Prostate gland (tissue), 2 donors: ENCODE measurements at regions not wholly inside any gene's neighbourhood (a gene's known extent, or its start where the extent isn't known, plus 50 kb on each side); places are given as distances from the start of the nearest gene placed in this dataset.
"Not testable (repeated sequence)": the region's sequence is repeated elsewhere in the genome, so short reads cannot be mapped to it uniquely, and the experiment has no call there.

ENCODE experiments used
- DNase-seq: peaks from one replicate; pipeline ENCODE4 v3.0.0-alpha.2; 2019; ENCODE audit warnings: low spot score
- H3K27ac ChIP-seq, 2 donors: fragments of 200-600 bp; sonication (generic); 2 replicates each; pipeline ENCODE4 v1.5.1; 2017 to 2019
- H3K27me3 ChIP-seq: fragments of 200-600 bp; sonication (generic); replicated peaks from 2 replicates; pipeline ENCODE4 v1.5.1; 2019; ENCODE audit not compliant: insufficient read depth
- H3K36me3 ChIP-seq, 2 donors: fragments of 200-600 bp; sonication (generic); 1 replicate in 1 of 2; 2 replicates in 1 of 2; pipeline versions ENCODE4 v1.5.1 to v1.8.1; 2017 to 2019
- H3K4me1 ChIP-seq: fragments of 200-600 bp; sonication (generic); replicated peaks from 2 replicates; pipeline ENCODE4 v1.5.1; 2019
- H3K4me3 ChIP-seq, 2 donors: fragments of 200-600 bp; sonication (generic); 2 replicates each; pipeline ENCODE4 v1.5.1; 2017 to 2019
- H3K9me3 ChIP-seq: fragments of 200-600 bp; sonication (generic); 2 replicates; pipeline ENCODE4 v1.5.1; 2017
- CTCF ChIP-seq, 4 experiments: fragments of 200-600 bp in 2 of 4; fragments of 450-650 bp in 2 of 4; sonication (generic) in 2 of 4; IDR thresholded peaks; 1 replicate in 3 of 4; 2 replicates in 1 of 4; pipeline ENCODE4 v1.5.1; 2016 to 2019; ENCODE audit warnings: antibody characterized with exemption in 4 of 4, mild to moderate bottlenecking in 2 of 4, moderate library complexity in 2 of 4
- POLR2A ChIP-seq: fragments of 450-650 bp; IDR thresholded peaks from one replicate; pipeline ENCODE4 v1.6.1; 2016; ENCODE audit warnings: antibody characterized with exemption, mild to moderate bottlenecking
- POLR2AphosphoS5 ChIP-seq: sonication (generic); formaldehyde crosslinking; IDR thresholded peaks from one replicate; pipeline ENCODE4 v1.6.1; 2017; ENCODE audit warnings: antibody characterized with exemption
- WGBS: methylation state at CpG from one replicate; pipeline ENCODE4 v1.1.5; 2018; 5-methylcytosine and 5-hydroxymethylcytosine counted together
- intact Hi-C: fragments of 100-400 bp; cut with DNase I; formaldehyde crosslinking; loops from one replicate; pipeline ENCODE4 v1.14.2; 2022

DNA sequence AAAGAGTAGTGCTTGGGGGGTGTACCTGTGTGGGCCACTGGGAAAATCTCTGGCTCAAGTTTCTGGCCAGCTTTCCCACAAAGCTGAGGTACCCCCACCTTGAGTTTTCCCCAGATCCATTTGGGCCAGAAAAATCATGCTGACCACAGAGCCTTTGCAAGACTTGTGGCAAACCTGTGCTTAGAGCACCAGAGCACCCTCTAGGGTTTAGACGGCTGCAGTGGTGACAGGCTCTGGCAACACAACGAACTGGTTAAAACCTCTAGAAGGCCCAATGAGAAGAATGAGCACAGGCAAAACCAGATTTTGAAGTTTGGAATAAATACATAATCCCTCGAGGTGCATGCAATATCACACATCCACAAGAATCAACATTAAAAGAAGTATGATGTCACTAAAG, 290.7 kb upstream of the FOLH1 start:
- WGBS, result 83% methylated on average over 3 of the region's 3 CpGs
- Histone ChIP-seq H3K4me1 (no peaks in the 10 kb centered on the region), H3K9me3 (no peaks in the 10 kb centered on the region), H3K27ac (no peak overlapping the region), H3K36me3 (no peaks in the 10 kb centered on the region), H3K4me3 (no peak overlapping the region), H3K27me3 (no peaks in the 10 kb centered on the region)
- no peak for TF ChIP-seq POLR2AphosphoS5
- no peak for TF ChIP-seq CTCF (IDR thresholded peaks at IDR 0.05)
- TF ChIP-seq POLR2A, result no peak
- no peak for DNase-seq
- intact Hi-C loops, result no loop called here

DNA sequence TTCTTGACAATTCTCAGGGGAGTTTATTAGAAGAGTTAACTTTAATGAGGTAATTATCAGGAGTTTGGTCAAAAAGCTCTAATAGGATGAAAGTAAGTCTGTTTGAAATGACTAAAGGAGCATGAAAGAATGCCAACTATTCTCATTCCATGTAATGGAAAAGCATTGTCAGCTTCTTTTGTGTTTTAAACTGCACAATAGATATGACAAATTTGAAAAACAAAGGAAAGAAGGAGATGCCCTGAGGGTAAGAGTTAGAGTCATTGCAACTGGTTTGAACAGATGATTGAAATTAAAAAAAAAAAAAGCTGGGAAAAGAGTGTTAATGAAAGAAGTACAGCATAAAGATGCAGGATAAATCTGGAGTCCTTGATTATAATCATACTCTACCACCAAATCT, 296.8 kb upstream of the FOLH1 start:
- intact Hi-C loops, result no loop called here
- H3K27ac ChIP-seq, result no peak overlapping the region
- H3K27me3 ChIP-seq, result no peaks in the 10 kb centered on the region
- H3K4me1 ChIP-seq, result no peaks in the 10 kb centered on the region
- H3K9me3 ChIP-seq, result no peaks in the 10 kb centered on the region
- H3K36me3 ChIP-seq, result no peaks in the 10 kb centered on the region
- no peak overlapping the region for H3K4me3 ChIP-seq
- DNase-seq, result no peak
- no peak for TF ChIP-seq POLR2A
- no peak for TF ChIP-seq CTCF (IDR thresholded peaks at IDR 0.05)

- intact Hi-C loops, DNase-seq: not testable (repeated sequence)
Observed at GRCh38 chr11:49526240-49526829, 317.9 kb upstream of the FOLH1 start.

GRCh38 chr11:49533204-49533603, 324.8 kb upstream of the FOLH1 start:
- no peak for DNase-seq
- intact Hi-C loops, result no loop called here
- no peaks in the 10 kb centered on the region for H3K4me1 ChIP-seq
- no peaks in the 10 kb centered on the region for H3K9me3 ChIP-seq
- no peaks in the 10 kb centered on the region for H3K27me3 ChIP-seq
- no peaks in the 10 kb centered on the region for H3K36me3 ChIP-seq
- TF ChIP-seq POLR2A, result no peak
- TF ChIP-seq CTCF (IDR thresholded peaks at IDR 0.05), result no peak
- no peak for TF ChIP-seq POLR2AphosphoS5
- no peak overlapping the region for H3K27ac ChIP-seq
- no peak overlapping the region for H3K4me3 ChIP-seq

More at GRCh38 chr11:49526240-49526829, 317.9 kb upstream of the FOLH1 start:
- H3K4me3 ChIP-seq, H3K36me3 ChIP-seq, H3K27ac ChIP-seq, H3K27me3 ChIP-seq, H3K4me1 ChIP-seq, H3K9me3 ChIP-seq: not testable (repeated sequence)
- WGBS, result 26% methylated on average over 1 of the region's 1 CpG
- peak in 3 of 4 experiments; percentile 48 to 59 (median 59) for TF ChIP-seq CTCF (IDR thresholded peaks at IDR 0.05)

GRCh38 chr11:49538927-49539326, 330.5 kb upstream of the FOLH1 start:
- 62% methylated on average over 4 of the region's 4 CpGs for WGBS
- DNase-seq, H3K4me1 ChIP-seq, H3K27me3 ChIP-seq, intact Hi-C loops, H3K9me3 ChIP-seq, H3K36me3 ChIP-seq, H3K27ac ChIP-seq, H3K4me3 ChIP-seq: not testable (repeated sequence)

GRCh38 chr11:49558261-49558847, 350.0 kb upstream of the FOLH1 start:
- intact Hi-C loops, H3K27ac ChIP-seq, H3K9me3 ChIP-seq, H3K36me3 ChIP-seq, H3K4me1 ChIP-seq, H3K4me3 ChIP-seq, DNase-seq, H3K27me3 ChIP-seq: not testable (repeated sequence)
- 9% methylated on average over 21 of the region's 42 CpGs for WGBS

GRCh38 chr11:49560593-49560992, 352.2 kb upstream of the FOLH1 start:
- H3K4me3 ChIP-seq, intact Hi-C loops, DNase-seq, H3K36me3 ChIP-seq, H3K9me3 ChIP-seq, H3K4me1 ChIP-seq, H3K27me3 ChIP-seq, H3K27ac ChIP-seq: not testable (repeated sequence)
- 18% methylated on average over 13 of the region's 13 CpGs for WGBS

- H3K36me3 ChIP-seq, H3K9me3 ChIP-seq, H3K4me1 ChIP-seq, intact Hi-C loops, DNase-seq, H3K4me3 ChIP-seq, H3K27me3 ChIP-seq, H3K27ac ChIP-seq: not testable (repeated sequence)
- 6% methylated on average over 27 of the region's 27 CpGs for WGBS
Observed at GRCh38 chr11:49561240-49561880, 353.0 kb upstream of the FOLH1 start.
